DND-41 (cell line): ENCODE measurements at regions not wholly inside any gene's neighbourhood (a gene's known extent, or its start where the extent isn't known, plus 50 kb on each side); places are given as distances from the start of the nearest gene placed in this dataset.

ENCODE experiments used
- EZH2 ChIP-seq: IDR thresholded peaks from 3 replicates; pipeline ENCODE4 v1.6.1; 2012; ENCODE audit warnings: borderline replicate concordance, low read depth, mild to moderate bottlenecking, moderate library complexity, low read length, inconsistent platforms; ENCODE audit not compliant: severe bottlenecking
- TF ChIP-seq, protein P1 (sequence below): IDR thresholded peaks from 2 replicates; pipeline ENCODE4 v1.5.1; 2012; ENCODE audit warnings: borderline replicate concordance, low read length, moderate library complexity, mild to moderate bottlenecking; ENCODE audit not compliant: poor library complexity, severe bottlenecking; ENCODE audit errors: extremely low read depth

DNA sequence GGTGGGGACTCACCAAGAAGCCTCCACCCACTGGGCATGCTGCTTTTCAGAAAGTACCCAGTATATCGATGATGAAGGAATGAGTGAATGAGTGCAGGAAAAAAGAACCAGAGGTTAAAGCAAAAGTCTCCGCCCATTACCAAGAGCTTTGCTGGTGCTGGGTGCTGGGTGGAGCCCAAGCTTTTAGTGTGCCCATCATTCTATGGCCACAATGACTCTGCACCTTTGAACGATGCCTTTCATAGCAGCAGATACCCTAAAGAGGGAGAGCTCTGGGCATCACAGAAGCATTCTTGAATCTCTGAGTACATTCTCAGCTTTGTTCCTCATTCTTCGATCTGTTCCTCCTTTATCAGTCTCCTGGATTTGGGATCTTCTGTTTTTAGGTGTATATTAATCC is 450.7 kb upstream of the CCL2 start:
- TF ChIP-seq, protein P1, sequence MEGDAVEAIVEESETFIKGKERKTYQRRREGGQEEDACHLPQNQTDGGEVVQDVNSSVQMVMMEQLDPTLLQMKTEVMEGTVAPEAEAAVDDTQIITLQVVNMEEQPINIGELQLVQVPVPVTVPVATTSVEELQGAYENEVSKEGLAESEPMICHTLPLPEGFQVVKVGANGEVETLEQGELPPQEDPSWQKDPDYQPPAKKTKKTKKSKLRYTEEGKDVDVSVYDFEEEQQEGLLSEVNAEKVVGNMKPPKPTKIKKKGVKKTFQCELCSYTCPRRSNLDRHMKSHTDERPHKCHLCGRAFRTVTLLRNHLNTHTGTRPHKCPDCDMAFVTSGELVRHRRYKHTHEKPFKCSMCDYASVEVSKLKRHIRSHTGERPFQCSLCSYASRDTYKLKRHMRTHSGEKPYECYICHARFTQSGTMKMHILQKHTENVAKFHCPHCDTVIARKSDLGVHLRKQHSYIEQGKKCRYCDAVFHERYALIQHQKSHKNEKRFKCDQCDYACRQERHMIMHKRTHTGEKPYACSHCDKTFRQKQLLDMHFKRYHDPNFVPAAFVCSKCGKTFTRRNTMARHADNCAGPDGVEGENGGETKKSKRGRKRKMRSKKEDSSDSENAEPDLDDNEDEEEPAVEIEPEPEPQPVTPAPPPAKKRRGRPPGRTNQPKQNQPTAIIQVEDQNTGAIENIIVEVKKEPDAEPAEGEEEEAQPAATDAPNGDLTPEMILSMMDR: no peak
- TF ChIP-seq EZH2: no peak
